Stimulated activated CD4-positive, alpha-beta T cell treated with anti-CD3 and anti-CD28 coated beads, Interleukin-2, amount 100 ng/mL, for 24 hours (primary cell): ENCODE measurements at regions not wholly inside any gene's neighbourhood (a gene's known extent, or its start where the extent isn't known, plus 50 kb on each side); places are given as distances from the start of the nearest gene placed in this dataset.
"Not testable (repeated sequence)": the region's sequence is repeated elsewhere in the genome, so short reads cannot be mapped to it uniquely, and the experiment has no call there.

ENCODE experiments used
- DNase-seq, 2 donors: peaks; one replicate each; pipeline ENCODE4 v3.0.0-alpha.2; 2020

GRCh38 chr1:88523854-88524528 is 160.1 kb upstream of the PKN2 start:
- DNase-seq = no peak

GRCh38 chr1:88526456-88526855 is 157.6 kb upstream of the PKN2 start:
- DNase-seq = no peak

- DNase-seq = no peak
Measured at GRCh38 chr1:88528792-88529191, 155.3 kb upstream of the PKN2 start.

GRCh38 chr1:88529581-88529980 is 154.5 kb upstream of the PKN2 start:
- no peak for DNase-seq

- no peak for DNase-seq
Measured at GRCh38 chr1:88530246-88530645, 153.8 kb upstream of the PKN2 start.

GRCh38 chr1:88537787-88538186 is 146.3 kb upstream of the PKN2 start:
- no peak for DNase-seq

- no peak for DNase-seq
Measured at GRCh38 chr1:88538222-88538899, 145.7 kb upstream of the PKN2 start.

- DNase-seq = no peak
Measured at GRCh38 chr1:88540255-88540654, 143.8 kb upstream of the PKN2 start.

GRCh38 chr1:88541596-88541995 is 142.5 kb upstream of the PKN2 start:
- DNase-seq = no peak

GRCh38 chr1:88544195-88544594 is 139.9 kb upstream of the PKN2 start:
- no peak for DNase-seq

- DNase-seq = no peak
Measured at GRCh38 chr1:88549536-88549935, 134.5 kb upstream of the PKN2 start.

- no peak for DNase-seq
Measured at GRCh38 chr1:88552226-88552625, 131.8 kb upstream of the PKN2 start.

GRCh38 chr1:88557014-88557413 is 127.1 kb upstream of the PKN2 start:
- DNase-seq = no peak

- DNase-seq = no peak
Measured at GRCh38 chr1:88560621-88561020, 123.5 kb upstream of the PKN2 start.

- DNase-seq = no peak
Measured at GRCh38 chr1:88562991-88563390, 121.1 kb upstream of the PKN2 start.

GRCh38 chr1:88566615-88567387 is 117.3 kb upstream of the PKN2 start:
- no peak for DNase-seq

- DNase-seq = no peak
Measured at GRCh38 chr1:88571506-88571905, 112.6 kb upstream of the PKN2 start.

- no peak for DNase-seq
Measured at GRCh38 chr1:88579598-88579997, 104.5 kb upstream of the PKN2 start.

- no peak for DNase-seq
Measured at GRCh38 chr1:88581703-88582102, 102.4 kb upstream of the PKN2 start.

- DNase-seq = no peak
Measured at GRCh38 chr1:88593358-88593757, 90.7 kb upstream of the PKN2 start.

GRCh38 chr1:88595355-88596002 is 88.6 kb upstream of the PKN2 start:
- DNase-seq = no peak

GRCh38 chr1:88597973-88598372 is 86.1 kb upstream of the PKN2 start:
- DNase-seq = not testable (repeated sequence)

GRCh38 chr1:88608139-88608943 is 75.7 kb upstream of the PKN2 start:
- DNase-seq = no peak
